HG03097 (cell line): ENCODE measurements at regions not wholly inside any gene's neighbourhood (a gene's known extent, or its start where the extent isn't known, plus 50 kb on each side); places are given as distances from the start of the nearest gene placed in this dataset.
"Not testable (repeated sequence)": the region's sequence is repeated elsewhere in the genome, so short reads cannot be mapped to it uniquely, and the experiment has no call there.

Experiments used
- ATAC-seq: cut with Tn5 transposase; IDR thresholded peaks from one replicate; pipeline ENCODE4 v1.9.1; 2021; ENCODE audit not compliant: unreplicated experiment, low FRiP score

DNA sequence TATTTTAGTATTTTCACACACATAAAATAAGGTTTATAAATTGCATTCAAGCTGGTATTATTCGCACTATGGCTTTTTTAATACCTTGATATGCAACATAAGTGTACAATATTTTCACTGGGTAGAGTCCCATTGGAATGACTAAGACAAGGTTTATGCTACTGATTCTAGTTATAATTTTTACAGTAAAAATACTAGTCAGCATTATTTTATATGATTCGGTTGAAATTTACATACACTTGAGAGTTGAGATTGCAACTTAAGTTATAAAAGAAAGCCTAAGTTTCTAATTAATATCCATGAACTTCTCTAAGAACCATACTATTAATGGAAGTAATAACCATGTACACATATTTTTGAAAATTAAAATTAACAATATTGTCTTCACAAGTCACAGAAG, 723.9 kb upstream of the NR2F2 start:
- no peak for ATAC-seq

DNA sequence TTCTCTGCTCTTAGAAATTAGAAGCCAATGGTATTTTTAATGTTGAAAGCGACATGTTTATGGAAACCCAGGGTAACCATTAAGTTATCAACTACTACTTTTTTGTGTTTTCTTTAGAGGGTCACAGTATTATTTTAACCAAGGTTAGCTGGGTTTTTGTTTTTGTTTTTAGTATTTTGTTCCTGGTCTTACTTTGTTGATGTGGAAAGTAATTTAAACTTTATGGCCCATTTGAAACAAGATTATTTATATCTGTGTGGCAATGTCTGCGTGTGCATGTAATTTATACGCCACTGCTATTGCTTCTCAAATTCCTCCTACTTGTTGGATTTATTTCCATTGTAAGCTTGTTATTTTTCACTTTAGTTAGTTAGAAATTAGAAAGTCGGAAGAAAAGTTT, 722.1 kb upstream of the NR2F2 start:
- no peak for ATAC-seq

DNA sequence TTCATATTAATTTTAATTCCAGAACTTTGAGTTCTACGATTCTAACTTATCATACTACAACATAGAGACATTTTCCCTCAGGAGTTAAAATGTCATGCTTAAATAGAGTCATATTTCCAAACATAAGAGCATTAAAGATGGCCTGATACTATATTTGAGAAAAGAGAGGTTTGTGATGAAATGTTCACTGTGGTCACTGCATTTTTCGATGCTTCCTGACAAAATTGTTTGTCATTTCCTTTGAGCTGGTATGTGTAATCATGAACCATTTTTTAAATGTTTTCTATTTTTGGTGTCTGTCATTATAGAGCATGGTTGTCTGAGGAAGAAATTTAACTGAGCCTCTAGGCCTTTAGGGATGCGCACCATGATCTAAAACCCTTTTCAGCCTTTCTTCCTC, 721.4 kb upstream of the NR2F2 start:
- ATAC-seq: no peak

DNA sequence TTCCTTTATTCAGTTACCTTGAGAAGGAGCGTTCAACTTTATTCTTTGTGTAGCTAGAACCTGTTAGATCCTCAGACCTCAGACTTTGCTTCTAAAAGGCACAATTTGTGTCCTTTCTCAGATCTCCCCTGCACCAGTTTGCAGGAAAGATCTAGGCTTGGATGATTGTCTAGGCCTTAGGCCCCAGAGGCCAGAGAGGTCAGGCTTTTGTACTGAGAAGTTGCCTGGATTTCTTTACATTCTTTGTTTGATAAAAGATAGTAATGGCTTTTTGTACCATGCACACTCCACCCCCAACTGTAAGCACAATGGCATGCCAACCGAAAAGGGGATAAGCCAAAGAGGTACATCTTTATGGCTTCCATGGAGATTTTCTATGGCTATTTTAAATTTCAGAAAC, 719.6 kb upstream of the NR2F2 start:
- ATAC-seq: no peak

DNA sequence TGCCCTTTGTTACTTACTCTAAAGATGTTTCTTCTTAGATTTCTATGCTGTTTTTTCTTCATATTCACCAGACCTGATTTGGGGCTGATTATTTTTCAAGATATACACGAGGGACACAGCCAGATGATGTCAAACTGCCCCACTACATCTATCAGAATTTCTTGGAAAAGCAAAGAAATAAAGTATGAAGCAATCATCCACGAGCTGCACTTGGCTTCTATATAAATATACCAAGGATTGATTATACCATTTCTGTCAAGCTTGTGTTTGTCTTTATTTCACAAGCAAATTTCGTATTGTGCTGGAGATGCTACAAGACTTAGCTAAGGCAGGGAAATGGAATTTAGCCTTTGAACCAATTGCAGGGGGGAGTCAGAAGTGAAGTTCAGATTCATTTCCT, 715.1 kb upstream of the NR2F2 start:
- no peak for ATAC-seq

DNA sequence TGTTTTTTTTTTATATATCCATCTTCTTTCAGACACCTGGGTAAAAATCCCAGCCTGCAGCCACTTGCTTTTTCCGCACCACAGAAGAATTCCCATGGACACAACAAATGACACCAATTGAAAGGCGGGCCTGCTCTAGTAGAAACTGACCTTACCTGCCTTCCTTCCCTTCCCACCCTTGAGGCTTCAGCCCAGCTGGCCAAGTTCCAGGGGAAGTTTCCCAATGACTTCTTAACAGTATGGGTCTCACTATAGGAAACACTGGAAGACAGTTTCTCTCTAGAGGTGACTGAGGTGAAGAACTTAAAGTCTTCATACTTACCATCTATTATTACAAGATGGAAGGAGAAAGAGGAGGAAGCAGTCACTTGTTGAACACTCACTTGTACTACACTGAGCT, 714.2 kb upstream of the NR2F2 start:
- ATAC-seq: no peak

DNA sequence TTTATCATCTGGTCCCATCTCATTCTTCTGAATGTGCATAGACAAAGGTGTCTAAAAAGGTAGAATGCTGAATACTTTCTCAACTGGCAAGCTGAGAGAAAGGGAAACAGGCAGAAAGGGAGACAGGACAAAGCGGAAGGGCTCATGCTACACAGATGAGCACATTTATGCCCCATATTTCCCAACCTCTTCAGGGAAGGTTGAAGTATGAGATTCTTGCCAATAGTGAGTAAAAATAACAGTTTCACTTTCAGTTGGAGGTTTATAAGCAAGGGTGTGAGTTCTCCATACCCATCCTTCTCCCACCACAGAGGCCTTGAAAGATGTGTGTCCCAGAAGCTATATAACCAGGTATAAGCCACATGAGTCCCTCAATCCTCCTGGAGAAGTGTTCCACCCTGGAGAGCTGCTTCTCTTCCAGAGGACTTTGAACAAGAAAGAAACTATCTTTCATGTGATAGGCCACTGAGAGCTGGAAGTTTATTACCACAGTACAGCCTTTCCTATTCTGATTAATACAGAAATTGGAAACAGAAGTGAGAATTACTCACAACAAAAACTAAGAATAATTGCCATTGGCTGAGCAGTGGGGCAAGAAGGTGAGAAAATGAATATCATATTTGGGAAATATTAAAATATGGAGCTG, 709.4 kb upstream of the NR2F2 start:
- no peak for ATAC-seq

DNA sequence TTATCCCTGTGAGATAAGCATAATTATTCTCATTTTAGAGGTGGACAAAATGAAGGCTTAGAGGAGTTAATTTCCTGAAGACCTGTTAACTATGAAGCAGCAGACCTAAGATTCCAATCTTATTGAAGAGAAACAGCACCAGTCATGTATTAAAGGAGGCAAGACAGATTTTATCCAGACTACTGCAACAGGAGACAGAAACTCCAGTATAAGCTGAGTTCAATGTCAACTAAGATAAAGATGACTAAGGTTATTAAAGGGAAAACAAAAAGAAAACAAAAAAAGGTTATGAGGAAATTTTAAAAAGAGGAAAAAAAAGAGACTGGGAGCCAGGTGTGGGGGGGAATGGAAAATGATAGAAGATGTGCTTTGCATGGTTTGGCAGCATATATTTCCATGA, 707.7 kb upstream of the NR2F2 start:
- no peak for ATAC-seq

DNA sequence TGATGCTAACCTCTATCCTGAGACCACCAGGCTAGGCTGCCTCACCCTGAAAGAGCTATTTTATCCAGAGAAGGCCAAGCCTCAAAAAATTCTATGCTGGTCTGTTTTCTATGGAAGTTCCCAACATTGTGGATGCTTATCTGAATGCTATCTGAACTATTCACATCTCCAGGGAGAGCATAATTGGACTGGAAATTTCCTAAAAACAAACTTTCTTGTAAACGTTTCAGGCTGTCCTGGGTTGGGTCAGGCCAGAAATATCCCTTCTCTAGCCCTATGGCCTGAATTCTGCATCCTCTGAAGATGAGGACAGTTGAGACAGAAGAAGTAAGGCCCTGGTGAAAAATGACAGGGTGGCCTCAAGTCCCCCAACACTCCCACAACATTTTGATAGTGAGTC, 706.4 kb upstream of the NR2F2 start:
- ATAC-seq: no peak

DNA sequence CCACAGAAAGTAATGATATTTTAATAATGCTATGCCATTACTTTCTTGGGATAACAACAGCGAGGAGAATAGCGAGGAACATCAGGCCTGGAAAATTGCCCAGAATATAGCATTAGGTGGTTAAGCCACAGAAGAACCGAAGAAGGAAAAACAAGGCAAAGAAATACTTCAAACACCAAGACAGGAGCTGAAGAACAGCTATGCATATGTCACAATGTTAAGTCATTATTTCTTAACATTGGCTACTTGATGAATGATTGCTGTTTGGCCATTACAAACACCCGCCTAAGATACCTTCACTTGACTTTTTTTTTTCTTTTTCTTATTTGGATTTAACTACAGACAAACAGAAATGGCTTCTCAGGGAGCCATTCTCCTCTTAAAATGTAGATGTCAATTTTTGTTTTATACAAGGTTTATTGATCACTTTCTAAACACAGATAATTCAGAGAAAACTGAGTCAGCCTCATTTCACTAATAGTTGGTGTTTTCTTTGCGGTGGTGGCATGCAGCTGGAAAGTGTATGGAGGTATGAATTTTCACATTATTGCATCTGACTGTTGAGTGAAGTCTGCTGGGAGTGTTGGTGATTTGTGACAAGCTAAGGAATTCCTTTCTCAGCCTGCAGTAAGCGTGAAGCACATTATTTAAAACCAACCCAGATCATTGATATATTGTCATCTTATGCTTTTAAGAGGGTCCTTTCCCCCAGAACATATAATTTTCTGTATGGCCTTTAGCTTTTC, 705.7 kb upstream of the NR2F2 start:
- ATAC-seq: no peak

DNA sequence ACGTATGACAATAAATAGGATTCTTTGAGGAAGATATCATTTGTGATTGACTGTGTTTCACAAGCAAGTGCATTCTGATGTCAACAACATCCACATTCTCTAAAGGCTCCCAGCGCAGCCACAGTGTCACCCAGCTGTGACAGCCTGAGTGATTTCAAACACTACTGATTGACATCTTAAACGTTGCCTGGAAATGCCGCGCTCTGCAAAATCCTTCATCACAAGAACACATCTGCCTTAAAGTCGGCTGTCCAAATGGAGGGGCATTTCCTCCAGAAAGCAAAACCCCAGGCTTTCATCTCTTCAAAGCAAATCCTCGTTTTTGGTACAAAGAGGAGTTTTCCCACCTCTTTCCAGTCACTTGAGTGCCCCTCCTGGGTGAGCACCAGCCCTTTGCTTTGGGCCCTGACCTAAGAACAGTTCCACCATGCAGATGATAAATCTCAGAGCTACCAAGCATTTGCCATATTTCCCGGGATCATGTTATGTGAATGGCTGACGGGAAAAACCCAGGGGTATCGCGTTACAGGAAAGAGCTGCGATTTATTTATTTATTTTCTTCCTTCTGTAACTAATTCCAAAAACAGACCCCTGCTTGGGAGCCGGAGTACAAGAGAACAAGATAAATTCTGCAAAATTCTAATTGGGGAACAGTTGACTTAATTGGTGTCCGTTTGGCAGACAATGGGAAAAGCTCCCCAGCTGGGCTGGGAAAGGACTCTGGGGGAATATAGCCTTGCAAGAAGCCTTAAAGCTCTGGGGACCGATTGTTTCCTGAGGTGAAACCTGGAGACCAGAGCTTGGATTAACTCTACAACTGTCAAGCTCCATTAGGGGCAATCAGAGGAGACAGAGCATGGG, 703.8 kb upstream of the NR2F2 start:
- ATAC-seq: no peak

DNA sequence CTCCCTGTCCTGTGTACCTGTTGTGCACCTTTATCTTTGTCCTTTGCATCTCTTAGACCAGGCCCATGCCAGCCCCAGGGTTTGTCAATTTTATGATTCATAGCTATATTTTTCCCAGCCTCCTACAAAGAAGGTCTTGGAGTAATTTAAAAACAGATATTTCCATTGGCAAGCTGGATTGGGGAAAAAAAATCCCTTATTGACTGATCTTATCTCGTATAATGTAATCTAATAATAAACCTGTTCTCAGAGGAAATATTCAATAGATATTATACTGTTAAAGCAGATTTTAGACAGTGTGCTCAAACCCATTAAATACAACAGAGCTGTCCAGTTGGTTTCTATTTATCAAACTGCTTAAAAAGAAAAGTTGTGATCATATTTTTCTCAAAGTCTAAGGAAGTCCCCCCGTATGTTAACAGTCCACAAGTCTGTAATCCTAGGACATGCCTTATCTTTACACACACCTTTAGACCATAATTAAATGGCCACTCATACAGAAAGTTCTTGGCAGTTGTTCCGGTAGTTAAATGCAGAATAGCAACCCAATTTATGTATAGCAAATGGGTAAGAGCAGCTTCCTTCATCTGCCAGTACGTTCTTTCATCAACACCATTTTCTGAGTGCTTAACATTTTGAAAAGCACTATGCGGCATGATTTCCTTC, 700.9 kb upstream of the NR2F2 start:
- no peak for ATAC-seq

DNA sequence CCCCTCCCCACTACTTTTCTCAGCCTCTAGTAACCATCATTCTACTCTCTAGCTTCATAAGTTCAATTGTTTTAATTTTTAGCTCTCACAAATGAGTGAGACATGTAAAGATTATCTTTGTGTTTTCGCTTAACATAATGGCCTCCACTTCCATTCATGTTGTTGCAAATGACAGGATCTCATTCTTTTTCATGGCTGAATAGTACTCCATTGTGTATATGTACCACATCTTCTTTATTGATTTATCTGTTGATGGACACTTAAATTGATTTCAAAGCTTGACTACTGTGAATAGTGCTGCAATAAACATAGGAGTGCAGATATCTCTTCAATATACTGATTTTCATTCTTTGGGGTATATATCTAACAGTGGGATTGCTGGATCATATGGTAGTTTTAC, 699.8 kb upstream of the NR2F2 start:
- ATAC-seq: no peak

DNA sequence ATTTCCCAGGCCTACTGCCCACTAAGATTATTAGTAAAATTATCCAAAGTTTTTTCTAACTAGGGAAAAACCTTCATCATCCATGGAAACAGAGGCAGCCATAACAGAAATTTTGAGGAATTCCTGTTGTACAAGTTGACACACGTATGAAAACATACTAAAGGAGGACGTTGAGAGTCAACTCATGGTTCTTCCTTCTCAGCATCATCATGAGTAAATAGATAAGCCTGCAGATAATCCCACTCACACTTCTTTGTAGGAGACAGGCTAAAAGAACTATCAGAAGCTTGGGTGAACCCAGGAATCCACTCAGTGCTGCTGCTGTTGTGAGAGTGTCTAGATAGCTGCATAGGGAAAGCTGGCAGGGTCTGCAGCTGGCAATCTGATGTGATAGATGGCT, 694.8 kb upstream of the NR2F2 start:
- ATAC-seq: no peak

DNA sequence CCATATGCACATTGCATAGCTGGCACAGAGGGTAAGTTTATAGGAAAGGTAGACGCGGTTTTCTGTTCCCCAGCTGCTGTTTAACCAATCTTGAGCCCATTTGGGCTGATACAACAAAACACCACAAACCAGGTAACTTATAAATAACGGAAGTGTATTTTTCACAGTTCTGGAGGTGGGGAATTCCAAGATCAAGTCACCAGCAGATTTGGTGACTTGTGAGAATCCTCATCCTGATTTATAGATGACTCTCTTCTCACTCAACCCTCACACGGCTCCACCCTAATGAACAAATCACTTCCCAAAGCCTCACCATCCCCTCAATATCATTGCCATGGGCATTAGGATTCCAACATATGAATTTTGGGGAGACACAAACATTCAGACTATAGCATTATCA, 694.4 kb upstream of the NR2F2 start:
- no peak for ATAC-seq

DNA sequence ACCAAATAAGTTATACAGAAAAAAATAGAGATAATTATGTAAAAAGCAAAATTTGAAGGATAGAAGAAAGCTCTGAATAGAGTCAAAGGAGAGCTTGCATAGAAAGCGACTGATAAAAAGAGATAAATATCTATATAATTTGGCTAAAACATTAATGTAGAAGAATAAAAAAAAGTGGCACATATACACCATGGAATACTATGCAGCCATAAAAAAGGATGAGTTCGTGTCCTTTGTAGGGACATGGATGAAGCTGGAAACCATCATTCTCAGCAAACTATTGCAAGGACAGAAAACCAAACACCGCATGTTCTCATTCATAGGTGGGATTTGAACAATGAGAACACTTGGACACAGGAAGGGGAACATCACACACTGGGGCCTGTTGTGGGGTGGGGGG, 693.3 kb upstream of the NR2F2 start:
- ATAC-seq: not testable (repeated sequence)

DNA sequence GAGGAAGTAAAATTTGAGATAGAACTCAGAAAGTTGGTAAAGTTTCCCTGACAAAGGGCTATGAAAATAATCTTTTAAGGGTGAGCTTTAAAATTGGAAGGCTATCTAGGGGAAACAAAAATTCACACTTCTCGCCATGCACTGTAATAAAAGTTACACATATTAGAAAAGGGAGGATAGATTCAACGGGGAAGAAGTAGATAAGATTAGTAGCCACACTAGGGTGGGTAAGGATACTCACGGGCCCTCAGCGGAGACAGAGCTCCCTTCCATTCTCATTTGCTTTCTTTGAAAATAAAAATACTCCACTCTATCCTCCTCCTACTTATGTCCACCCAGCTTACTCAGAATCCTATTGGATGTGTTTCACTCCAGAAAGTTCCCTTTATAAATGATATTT, 691.3 kb upstream of the NR2F2 start:
- no peak for ATAC-seq

DNA sequence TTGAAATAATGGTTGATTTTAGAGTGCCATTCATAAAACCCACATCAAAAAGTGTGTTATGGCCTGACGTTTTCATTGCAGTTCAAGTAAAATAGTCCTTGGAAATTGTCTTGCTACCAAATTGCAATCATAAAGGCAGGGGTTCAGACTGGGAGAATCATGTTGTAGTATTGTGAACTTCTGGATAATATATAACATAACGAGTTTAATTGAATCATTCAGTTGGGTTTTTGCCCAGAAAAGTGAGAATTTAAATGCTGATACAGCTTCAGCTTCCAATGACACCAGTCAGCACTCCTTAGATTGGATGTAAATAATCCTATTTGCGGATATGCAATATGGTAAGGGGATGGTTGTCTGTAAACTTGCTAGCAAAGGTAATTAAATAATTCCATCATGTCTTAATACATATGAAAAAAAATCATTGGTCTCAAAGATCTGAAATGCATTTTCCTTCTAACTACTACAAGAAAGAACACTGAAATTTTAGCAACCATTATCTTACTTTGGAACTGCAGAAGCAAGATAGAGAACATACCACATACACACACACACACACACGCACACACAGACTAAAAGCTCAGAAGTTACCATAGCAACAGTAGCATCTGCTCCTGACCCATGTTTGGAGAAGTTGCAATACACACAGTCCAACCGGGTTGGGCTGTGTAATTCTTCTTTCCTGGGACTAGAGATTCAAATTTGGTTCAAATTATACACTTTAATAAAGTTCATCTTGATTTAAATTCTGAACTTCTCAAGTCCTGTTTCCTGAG, 686.2 kb upstream of the NR2F2 start:
- no peak for ATAC-seq

DNA sequence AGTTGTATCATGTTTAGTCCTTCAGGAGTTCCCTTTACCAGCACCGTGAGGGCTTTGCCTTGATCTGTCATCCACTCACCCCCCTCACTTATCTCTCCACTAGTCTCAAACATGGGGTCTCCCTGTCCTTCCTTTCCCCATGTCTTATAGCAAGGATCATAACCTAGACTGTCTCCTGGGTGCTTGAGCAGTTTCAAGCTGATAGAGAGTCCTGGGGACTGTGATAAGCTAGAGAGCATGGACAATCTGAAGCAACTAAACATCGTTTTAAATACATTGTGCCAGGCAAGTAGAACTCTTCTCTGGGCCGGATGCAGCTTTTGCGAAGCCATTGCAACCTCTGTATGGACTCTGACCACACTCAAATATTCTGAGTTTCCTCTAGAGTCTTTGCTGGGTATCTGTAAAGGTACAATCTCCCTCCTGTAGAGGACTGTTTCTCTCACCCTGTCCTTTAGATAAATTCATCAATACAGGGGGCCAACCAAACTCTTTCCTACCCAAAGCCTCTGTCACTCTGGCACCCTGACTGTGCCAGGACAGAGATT, 684.6 kb upstream of the NR2F2 start:
- no peak for ATAC-seq
